Mesothelial cell of epicardium (in vitro differentiated cells): ENCODE measurements at regions not wholly inside any gene's neighbourhood (a gene's known extent, or its start where the extent isn't known, plus 50 kb on each side); places are given as distances from the start of the nearest gene placed in this dataset.

Source experiments
- DNase-seq, 2 experiments: peaks; one replicate each; pipeline ENCODE4 v3.0.0; 2021; ENCODE audit warnings: low spot score in 2 of 2; ENCODE audit not compliant: unreplicated experiment in 2 of 2
- H3K27ac Mint-ChIP-seq: 2 replicates; pipeline ENCODE4 v1.8.0; 2021; ENCODE audit warnings: mixed read lengths
- H3K27me3 Mint-ChIP-seq: 2 replicates; pipeline ENCODE4 v1.8.0; 2021; ENCODE audit warnings: low read depth, mixed read lengths
- H3K36me3 Mint-ChIP-seq: 2 replicates; pipeline ENCODE4 v1.8.0; 2021; ENCODE audit warnings: mixed read lengths
- H3K4me1 Mint-ChIP-seq: 2 replicates; pipeline ENCODE4 v1.8.0; 2021; ENCODE audit warnings: mixed read lengths
- H3K4me3 Mint-ChIP-seq: 2 replicates; pipeline ENCODE4 v1.8.0; 2021; ENCODE audit warnings: mild to moderate bottlenecking, moderate library complexity, mixed read lengths
- H3K9me3 Mint-ChIP-seq: 2 replicates; pipeline ENCODE4 v1.8.0; 2021; ENCODE audit warnings: mixed read lengths
- CTCF ChIP-seq: fragments of 200-600 bp; sonication (generic); IDR thresholded peaks from one replicate; pipeline ENCODE4 v1.5.0; 2021; ENCODE audit warnings: antibody characterized with exemption; ENCODE audit not compliant: unreplicated experiment

GRCh38 chr5:71892641-71893365, 173.7 kb downstream of the CARTPT start:
- Mint-ChIP-seq H3K4me3 (no peak overlapping the region), H3K27me3 (no peaks in the 10 kb centered on the region), H3K9me3 (peaks cover 11% of the 10 kb centered on the region), H3K36me3 (no peaks in the 10 kb centered on the region), H3K4me1 (peaks cover 19% of the 10 kb centered on the region), H3K27ac (peak overlapping the region; percentile 70)
- no peak for DNase-seq
- TF ChIP-seq CTCF: no peak

- TF ChIP-seq CTCF: no peak
- H3K4me1 Mint-ChIP-seq: peaks cover 19% of the 10 kb centered on the region
- DNase-seq: no peak
- H3K27me3 Mint-ChIP-seq: no peaks in the 10 kb centered on the region
- no peaks in the 10 kb centered on the region for H3K36me3 Mint-ChIP-seq
- peaks cover 12% of the 10 kb centered on the region for H3K9me3 Mint-ChIP-seq
- H3K4me3 Mint-ChIP-seq: no peak overlapping the region
- no peak overlapping the region for H3K27ac Mint-ChIP-seq
These were observed 174.4 kb downstream of the CARTPT start for GRCh38 chr5:71893451-71893850.

DNA sequence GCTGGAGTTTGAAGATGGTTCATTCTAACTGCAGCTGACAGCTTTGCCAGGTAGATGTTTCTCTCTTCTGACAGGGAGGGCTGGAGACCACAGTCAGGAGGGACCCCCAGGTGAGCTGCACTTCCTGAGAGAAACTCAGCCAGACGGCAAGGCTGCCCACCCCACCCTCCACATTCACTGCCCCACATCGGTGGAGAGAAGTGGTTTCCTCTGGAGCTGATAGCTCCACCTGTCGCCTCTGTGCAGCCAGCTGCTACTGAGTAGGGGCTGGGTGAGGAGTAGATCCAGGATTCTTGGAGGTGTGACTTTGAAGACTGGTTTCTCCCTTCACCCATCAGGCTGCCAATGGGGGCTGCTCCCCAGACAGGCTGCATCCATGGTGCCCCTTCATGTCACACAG, 175.0 kb downstream of the CARTPT start:
- Mint-ChIP-seq H3K4me1 (peaks cover 19% of the 10 kb centered on the region), H3K36me3 (no peaks in the 10 kb centered on the region), H3K27me3 (no peaks in the 10 kb centered on the region), H3K27ac (no peak overlapping the region), H3K4me3 (no peak overlapping the region), H3K9me3 (peaks cover 12% of the 10 kb centered on the region)
- no peak for TF ChIP-seq CTCF
- DNase-seq: no peak

GRCh38 chr5:71895546-71895945, 176.5 kb downstream of the CARTPT start:
- Mint-ChIP-seq H3K36me3 (no peaks in the 10 kb centered on the region), H3K4me1 (peaks cover 15% of the 10 kb centered on the region), H3K9me3 (peaks cover 9% of the 10 kb centered on the region), H3K27me3 (no peaks in the 10 kb centered on the region), H3K4me3 (no peak overlapping the region), H3K27ac (no peak overlapping the region)
- no peak for TF ChIP-seq CTCF
- no peak for DNase-seq

- Mint-ChIP-seq H3K4me3 (no peak overlapping the region), H3K36me3 (no peaks in the 10 kb centered on the region), H3K4me1 (peaks cover 6% of the 10 kb centered on the region), H3K9me3 (peaks cover 9% of the 10 kb centered on the region), H3K27ac (no peak overlapping the region), H3K27me3 (no peaks in the 10 kb centered on the region)
- TF ChIP-seq CTCF: no peak
- DNase-seq: no peak
These were observed 180.8 kb downstream of the CARTPT start for GRCh38 chr5:71899865-71900342.
